Ovary (tissue), 7 donors: ENCODE measurements at regions not wholly inside any gene's neighbourhood (a gene's known extent, or its start where the extent isn't known, plus 50 kb on each side); places are given as distances from the start of the nearest gene placed in this dataset.

Source experiments
- DNase-seq, 5 donors: peaks; one replicate each; pipeline ENCODE4 v3.0.0-alpha.2; 2019 to 2020
- H3K27ac ChIP-seq, 2 donors: fragments of 200-600 bp; one replicate each; pipeline versions ENCODE4 v1.5.1 to v1.8.0; 2019 to 2022
- H3K27me3 ChIP-seq: fragments of 200-600 bp; one replicate; pipeline ENCODE4 v1.8.0; 2022
- H3K36me3 ChIP-seq: fragments of 200-600 bp; sonication (generic); one replicate; pipeline ENCODE4 v1.5.1; 2019
- H3K4me1 ChIP-seq: one replicate; pipeline ENCODE4 v1.8.1; 2013; ENCODE audit warnings: mild to moderate bottlenecking, moderate library complexity; ENCODE audit not compliant: insufficient read depth
- H3K4me3 ChIP-seq: fragments of 200-600 bp; sonication (generic); one replicate; pipeline ENCODE4 v1.5.1; 2017
- H3K9me3 ChIP-seq, 2 donors: fragments of 200-600 bp in 1 of 2; sonication (generic) in 1 of 2; one replicate each; pipeline versions ENCODE4 v1.5.1 to v1.8.1; 2013 to 2019; ENCODE audit warnings: mild to moderate bottlenecking in 1 of 2, moderate library complexity in 1 of 2
- EP300 ChIP-seq: sonication (generic); formaldehyde crosslinking; IDR thresholded peaks from one replicate; pipeline ENCODE4 v1.6.1; 2017; ENCODE audit warnings: antibody characterized with exemption
- POLR2A ChIP-seq: fragments of 450-650 bp; IDR thresholded peaks from one replicate; pipeline ENCODE4 v1.6.1; 2017; ENCODE audit warnings: antibody characterized with exemption, mild to moderate bottlenecking, moderate library complexity
- WGBS, 3 donors: extraction: QIAGEN DNeasy Blood & Tissue Kit in 1 of 3; methylation state at CpG; one replicate each; pipeline versions ENCODE4 v1.1.5 to v1.1.7; 2013 to 2017; 5-methylcytosine and 5-hydroxymethylcytosine counted together
- intact Hi-C, 4 donors: fragments of 100-400 bp; cut with DNase I; formaldehyde crosslinking; loops; one replicate each; pipeline versions ENCODE4 v1.11.0 to v1.15.1; 2022 to 2023
- TF ChIP-seq, protein P1 (sequence below), 3 donors: fragments of 450-650 bp in 2 of 3; fragments of 200-600 bp in 1 of 3; IDR thresholded peaks; one replicate each; pipeline versions ENCODE4 v1.5.1 to v1.8.0; 2016 to 2022; ENCODE audit warnings: antibody characterized with exemption in 3 of 3, mild to moderate bottlenecking in 1 of 3
- donor health status: DM: no; HTN: no; CAD: no; lungs with moderate emphysema.
- donor health status: DM: no; HTN: no; CAD: no.
- donor health status: Bipolar disorder and iron deficiency.
- donor health status: DM: no; HTN: no; CAD: no.
- donor health status: DM: yes; HTN: yes; CAD: no.

DNA sequence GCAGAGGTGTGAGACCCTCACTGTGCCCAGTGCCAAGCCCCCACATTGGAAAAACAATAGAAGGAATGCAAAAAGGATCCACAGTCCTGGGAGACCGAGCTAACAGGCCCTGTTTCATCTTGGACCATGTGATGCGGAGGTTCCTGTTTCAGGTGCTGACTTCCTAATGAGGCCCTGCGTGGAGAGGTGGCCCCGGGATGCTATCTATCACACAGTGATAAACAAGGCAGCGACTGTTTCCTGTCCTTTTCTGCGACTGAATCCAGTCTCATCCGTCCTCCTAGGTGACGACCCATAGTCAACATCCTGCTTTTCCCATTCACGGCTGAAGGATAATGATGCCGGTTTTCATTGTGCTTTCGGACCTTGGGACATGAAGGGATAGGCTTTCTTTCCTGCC is 56.4 kb upstream of the BOD1 start:
- no peaks in the 10 kb centered on the region for H3K36me3 ChIP-seq
- H3K4me1 ChIP-seq, result no peaks in the 10 kb centered on the region
- H3K27ac ChIP-seq, result no peak overlapping the region
- H3K4me3 ChIP-seq, result no peak overlapping the region
- no peaks in the 10 kb centered on the region for H3K9me3 ChIP-seq
- no peaks in the 10 kb centered on the region for H3K27me3 ChIP-seq
- no peak for DNase-seq
- 66 to 74% (median 68%) methylated on average over 11 of the region's 11 CpGs for WGBS, 3 donors
- intact Hi-C loops, result no loop called here
- TF ChIP-seq EP300 (no peak), POLR2A (no peak)
- TF ChIP-seq, protein P1, sequence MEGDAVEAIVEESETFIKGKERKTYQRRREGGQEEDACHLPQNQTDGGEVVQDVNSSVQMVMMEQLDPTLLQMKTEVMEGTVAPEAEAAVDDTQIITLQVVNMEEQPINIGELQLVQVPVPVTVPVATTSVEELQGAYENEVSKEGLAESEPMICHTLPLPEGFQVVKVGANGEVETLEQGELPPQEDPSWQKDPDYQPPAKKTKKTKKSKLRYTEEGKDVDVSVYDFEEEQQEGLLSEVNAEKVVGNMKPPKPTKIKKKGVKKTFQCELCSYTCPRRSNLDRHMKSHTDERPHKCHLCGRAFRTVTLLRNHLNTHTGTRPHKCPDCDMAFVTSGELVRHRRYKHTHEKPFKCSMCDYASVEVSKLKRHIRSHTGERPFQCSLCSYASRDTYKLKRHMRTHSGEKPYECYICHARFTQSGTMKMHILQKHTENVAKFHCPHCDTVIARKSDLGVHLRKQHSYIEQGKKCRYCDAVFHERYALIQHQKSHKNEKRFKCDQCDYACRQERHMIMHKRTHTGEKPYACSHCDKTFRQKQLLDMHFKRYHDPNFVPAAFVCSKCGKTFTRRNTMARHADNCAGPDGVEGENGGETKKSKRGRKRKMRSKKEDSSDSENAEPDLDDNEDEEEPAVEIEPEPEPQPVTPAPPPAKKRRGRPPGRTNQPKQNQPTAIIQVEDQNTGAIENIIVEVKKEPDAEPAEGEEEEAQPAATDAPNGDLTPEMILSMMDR (IDR thresholded peaks at IDR 0.05), result no peak

DNA sequence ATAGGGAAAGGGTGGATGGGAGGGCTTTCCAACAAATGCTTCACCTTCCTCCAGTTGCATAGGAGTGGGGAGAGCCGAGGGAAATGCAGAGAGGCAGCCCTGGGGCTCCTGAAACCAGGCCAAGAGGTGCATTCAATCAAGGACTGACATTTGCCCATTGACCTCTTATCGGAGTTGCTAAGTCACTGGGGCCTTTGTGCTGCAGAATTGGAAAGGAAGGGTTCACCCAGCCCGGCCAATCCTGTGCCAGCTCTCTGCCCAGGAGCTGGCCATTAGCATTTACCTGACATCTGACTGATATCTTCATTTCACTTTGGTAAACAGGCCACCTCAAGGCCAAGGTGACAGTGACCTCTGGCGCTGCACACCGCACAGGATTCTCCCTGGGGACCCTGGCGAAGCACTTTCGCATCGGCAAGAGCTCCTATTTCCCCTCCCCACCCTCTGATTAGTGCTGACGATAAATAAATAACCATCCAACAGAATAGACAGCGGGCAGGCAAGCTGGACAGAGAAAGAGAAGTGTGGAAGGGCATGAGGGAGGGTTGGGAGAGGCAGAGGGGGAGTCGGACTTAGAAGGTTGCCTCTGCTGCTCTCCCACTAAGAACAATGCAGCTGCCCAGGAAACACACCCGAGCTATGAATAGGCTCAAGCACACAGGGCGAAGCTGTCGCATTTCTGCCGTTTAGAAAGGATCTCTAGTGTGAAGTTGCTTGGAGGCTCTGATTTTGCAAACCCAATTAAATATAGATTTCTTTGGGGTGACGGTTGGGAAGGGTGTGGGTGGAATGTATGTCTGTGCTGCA is 57.0 kb upstream of the BOD1 start:
- Histone ChIP-seq H3K36me3 (no peaks in the 10 kb centered on the region), H3K4me1 (no peaks in the 10 kb centered on the region), H3K9me3 (no peaks in the 10 kb centered on the region), H3K27me3 (no peaks in the 10 kb centered on the region), H3K4me3 (no peak overlapping the region), H3K27ac (no peak overlapping the region)
- 40 to 55% (median 40%) methylated on average over 16 of the region's 16 CpGs for WGBS, 3 donors
- no peak for TF ChIP-seq EP300
- no peak for DNase-seq
- intact Hi-C loops, result no loop called here

DNA sequence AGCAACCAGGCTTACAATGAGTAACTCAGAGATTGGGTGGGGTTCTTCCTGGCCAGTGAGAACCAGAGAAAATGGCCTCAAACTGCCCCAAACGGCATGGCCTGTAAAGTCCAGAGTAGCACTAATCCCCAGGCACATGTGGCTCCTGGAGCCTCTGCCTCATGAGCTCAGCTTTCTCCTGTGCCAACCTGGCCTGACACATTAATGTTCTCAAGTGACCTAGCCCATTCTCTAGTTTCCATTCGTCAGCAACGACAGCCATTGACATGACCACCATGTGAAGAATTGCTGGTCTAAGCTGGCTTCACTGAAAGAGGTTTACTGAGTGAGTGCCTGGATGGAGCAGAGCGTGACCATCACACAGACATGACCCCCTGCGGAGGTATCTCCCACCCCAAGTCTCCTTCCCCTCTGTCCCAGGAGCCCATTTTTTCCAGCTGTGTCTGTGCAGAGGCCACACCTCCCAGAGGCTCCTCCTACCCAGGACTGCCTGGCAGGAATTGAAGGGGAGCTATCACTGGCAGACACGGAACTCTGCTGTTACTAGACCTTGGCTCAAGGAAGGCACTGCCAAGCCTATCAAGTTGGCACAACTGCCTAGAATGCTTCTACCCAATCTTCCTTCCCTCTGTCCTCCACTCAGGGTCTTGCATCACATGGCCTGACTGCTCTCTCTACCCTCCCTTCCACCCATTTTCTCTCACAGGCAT is 59.0 kb upstream of the BOD1 start:
- intact Hi-C loops, result no loop called here
- H3K4me3 ChIP-seq, result no peak overlapping the region

DNA sequence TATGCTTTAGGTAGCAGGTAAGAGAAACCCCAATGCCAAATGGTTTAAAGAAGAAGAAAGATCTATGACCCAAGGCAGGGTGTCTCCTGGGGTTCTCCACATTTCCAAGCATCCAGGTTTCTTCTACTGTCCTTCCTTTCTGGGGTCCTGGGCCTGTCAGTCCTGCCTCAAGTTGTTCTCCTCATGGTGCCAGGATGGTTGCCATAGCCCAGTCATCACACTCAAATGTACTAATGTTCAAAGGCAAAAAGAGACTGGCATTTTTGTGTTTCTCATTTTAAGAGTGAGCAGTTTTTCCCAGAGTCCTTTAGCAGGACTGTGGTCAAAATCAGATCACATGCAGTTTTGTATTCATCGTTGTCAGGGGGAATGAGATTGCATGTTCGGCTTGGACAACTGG is 59.9 kb upstream of the BOD1 start:
- no peaks in the 10 kb centered on the region for H3K36me3 ChIP-seq
- no peak overlapping the region for H3K27ac ChIP-seq
- TF ChIP-seq EP300 (no peak), POLR2A (no peak)
- TF ChIP-seq, protein P1 (IDR thresholded peaks at IDR 0.05), result no peak
- no peak for DNase-seq
- H3K27me3 ChIP-seq, result no peaks in the 10 kb centered on the region
- intact Hi-C loops, result no loop called here
- H3K4me1 ChIP-seq, result peaks cover 2% of the 10 kb centered on the region
- no peak overlapping the region for H3K4me3 ChIP-seq
- H3K9me3 ChIP-seq, result no peaks in the 10 kb centered on the region
- 95 to 100% (median 97%) methylated on average over 2 of the region's 2 CpGs for WGBS, 3 donors

More for the DNA sequence above, 59.0 kb upstream of the BOD1 start:
- TF ChIP-seq EP300, result no peak
- TF ChIP-seq, protein P1 (IDR thresholded peaks at IDR 0.05), result no peak
- Histone ChIP-seq H3K36me3 (no peaks in the 10 kb centered on the region), H3K9me3 (no peaks in the 10 kb centered on the region), H3K4me1 (peaks cover 2% of the 10 kb centered on the region), H3K27me3 (no peaks in the 10 kb centered on the region), H3K27ac (no peak overlapping the region)
- no peak for DNase-seq
- 83 to 92% (median 87%) methylated on average over 6 of the region's 6 CpGs for WGBS, 3 donors
